ENCODE measurements at regions not wholly inside any gene's neighbourhood (a gene's known extent, or its start where the extent isn't known, plus 50 kb on each side); places are given as distances from the start of the nearest gene placed in this dataset.
"Not testable (repeated sequence)": the region's sequence is repeated elsewhere in the genome, so short reads cannot be mapped to it uniquely, and the experiment has no call there.

- not testable (repeated sequence) for DNase-seq; H3K4me3 ChIP-seq (ENCODE audit: low read length); H3K4me1 ChIP-seq (ENCODE audit: control insufficient read depth, insufficient read depth, low read length); H3K27me3 ChIP-seq (ENCODE audit: control insufficient read depth, insufficient read depth, low read length); H3K36me3 ChIP-seq (ENCODE audit: control insufficient read depth, insufficient read depth, low read length); H3K27ac ChIP-seq (ENCODE audit: low read length)
- H3K9me3 ChIP-seq (replicated peaks; ENCODE audit: control insufficient read depth, low read depth, low read length) = peaks cover 25% of the 10 kb centered on the region
- WGBS (ENCODE audit: insufficient coverage) = no CpG with 5 or more reads among the region's 5 CpGs
Observed at GRCh38 chr17:22129920-22130319, 437.6 kb downstream of the KCNJ18 start.

GRCh38 chr17:22131740-22132139 lies 439.4 kb downstream of the KCNJ18 start:
- no peaks in the 10 kb centered on the region for H3K4me1 ChIP-seq (ENCODE audit: control insufficient read depth, insufficient read depth, low read length)
- no peaks in the 10 kb centered on the region for H3K36me3 ChIP-seq (ENCODE audit: control insufficient read depth, insufficient read depth, low read length)
- H3K27me3 ChIP-seq (ENCODE audit: control insufficient read depth, insufficient read depth, low read length) = no peaks in the 10 kb centered on the region
- no CpG with 5 or more reads among the region's 1 CpG for WGBS (ENCODE audit: insufficient coverage)
- DNase-seq = no peak
- H3K4me3 ChIP-seq (ENCODE audit: low read length) = no peak overlapping the region
- H3K9me3 ChIP-seq (replicated peaks; ENCODE audit: control insufficient read depth, low read depth, low read length) = peaks cover 30% of the 10 kb centered on the region
- H3K27ac ChIP-seq (ENCODE audit: low read length) = no peak overlapping the region

- Histone ChIP-seq H3K27me3 (ENCODE audit: control insufficient read depth, insufficient read depth, low read length) (no peaks in the 10 kb centered on the region), H3K36me3 (ENCODE audit: control insufficient read depth, insufficient read depth, low read length) (no peaks in the 10 kb centered on the region), H3K4me1 (ENCODE audit: control insufficient read depth, insufficient read depth, low read length) (no peaks in the 10 kb centered on the region), H3K4me3 (ENCODE audit: low read length) (no peak overlapping the region), H3K9me3 (replicated peaks; ENCODE audit: control insufficient read depth, low read depth, low read length) (peaks cover 27% of the 10 kb centered on the region), H3K27ac (ENCODE audit: low read length) (no peak overlapping the region)
- WGBS (ENCODE audit: insufficient coverage) = no CpG with 5 or more reads among the region's 2 CpGs
- no peak for DNase-seq
Observed at GRCh38 chr17:22138861-22139469, 446.6 kb downstream of the KCNJ18 start.

GRCh38 chr17:22142091-22142490 lies 449.8 kb downstream of the KCNJ18 start:
- H3K27me3 ChIP-seq (ENCODE audit: control insufficient read depth, insufficient read depth, low read length) = no peaks in the 10 kb centered on the region
- no CpG with 5 or more reads among the region's 10 CpGs for WGBS (ENCODE audit: insufficient coverage)
- no peak for DNase-seq
- peaks cover 23% of the 10 kb centered on the region for H3K9me3 ChIP-seq (replicated peaks; ENCODE audit: control insufficient read depth, low read depth, low read length)
- no peak overlapping the region for H3K4me3 ChIP-seq (ENCODE audit: low read length)
- H3K4me1 ChIP-seq (ENCODE audit: control insufficient read depth, insufficient read depth, low read length) = no peaks in the 10 kb centered on the region
- H3K36me3 ChIP-seq (ENCODE audit: control insufficient read depth, insufficient read depth, low read length) = no peaks in the 10 kb centered on the region
- H3K27ac ChIP-seq (ENCODE audit: low read length) = no peak overlapping the region

- 73% methylated on average over 8 of the region's 13 CpGs for WGBS (ENCODE audit: insufficient coverage)
- Histone ChIP-seq H3K27ac (ENCODE audit: low read length) (no peak overlapping the region), H3K4me3 (ENCODE audit: low read length) (no peak overlapping the region), H3K9me3 (replicated peaks; ENCODE audit: control insufficient read depth, low read depth, low read length) (peaks cover 14% of the 10 kb centered on the region), H3K4me1 (ENCODE audit: control insufficient read depth, insufficient read depth, low read length) (no peaks in the 10 kb centered on the region), H3K27me3 (ENCODE audit: control insufficient read depth, insufficient read depth, low read length) (no peaks in the 10 kb centered on the region), H3K36me3 (ENCODE audit: control insufficient read depth, insufficient read depth, low read length) (no peaks in the 10 kb centered on the region)
- DNase-seq = no peak
Observed at GRCh38 chr17:22145605-22146178, 453.4 kb downstream of the KCNJ18 start.

- Histone ChIP-seq H3K27ac (ENCODE audit: low read length) (no peak overlapping the region), H3K36me3 (ENCODE audit: control insufficient read depth, insufficient read depth, low read length) (no peaks in the 10 kb centered on the region), H3K4me3 (ENCODE audit: low read length) (no peak overlapping the region), H3K27me3 (ENCODE audit: control insufficient read depth, insufficient read depth, low read length) (no peaks in the 10 kb centered on the region), H3K9me3 (replicated peaks; ENCODE audit: control insufficient read depth, low read depth, low read length) (peaks cover 3% of the 10 kb centered on the region), H3K4me1 (ENCODE audit: control insufficient read depth, insufficient read depth, low read length) (no peaks in the 10 kb centered on the region)
- no peak for DNase-seq
- 40% methylated on average over 1 of the region's 1 CpG for WGBS (ENCODE audit: insufficient coverage)
Observed at GRCh38 chr17:22158364-22158763, 466.0 kb downstream of the KCNJ18 start.

- no peaks in the 10 kb centered on the region for H3K4me1 ChIP-seq (ENCODE audit: control insufficient read depth, insufficient read depth, low read length)
- peaks cover 5% of the 10 kb centered on the region for H3K9me3 ChIP-seq (replicated peaks; ENCODE audit: control insufficient read depth, low read depth, low read length)
- no peaks in the 10 kb centered on the region for H3K27me3 ChIP-seq (ENCODE audit: control insufficient read depth, insufficient read depth, low read length)
- no CpG with 5 or more reads among the region's 7 CpGs for WGBS (ENCODE audit: insufficient coverage)
- no peak for DNase-seq
- no peaks in the 10 kb centered on the region for H3K36me3 ChIP-seq (ENCODE audit: control insufficient read depth, insufficient read depth, low read length)
- H3K4me3 ChIP-seq (ENCODE audit: low read length) = no peak overlapping the region
- H3K27ac ChIP-seq (ENCODE audit: low read length) = no peak overlapping the region
Observed at GRCh38 chr17:22161376-22161775, 469.1 kb downstream of the KCNJ18 start.

GRCh38 chr17:22171631-22172030 lies 479.3 kb downstream of the KCNJ18 start:
- Histone ChIP-seq H3K36me3 (ENCODE audit: control insufficient read depth, insufficient read depth, low read length) (no peaks in the 10 kb centered on the region), H3K9me3 (replicated peaks; ENCODE audit: control insufficient read depth, low read depth, low read length) (peaks cover 16% of the 10 kb centered on the region), H3K27me3 (ENCODE audit: control insufficient read depth, insufficient read depth, low read length) (no peaks in the 10 kb centered on the region), H3K4me1 (ENCODE audit: control insufficient read depth, insufficient read depth, low read length) (no peaks in the 10 kb centered on the region), H3K27ac (ENCODE audit: low read length) (no peak overlapping the region), H3K4me3 (ENCODE audit: low read length) (no peak overlapping the region)
- no peak for DNase-seq
- 66% methylated on average over 3 of the region's 7 CpGs for WGBS (ENCODE audit: insufficient coverage)

GRCh38 chr17:22193113-22193512 lies 500.8 kb downstream of the KCNJ18 start:
- WGBS (ENCODE audit: insufficient coverage) = no CpG with 5 or more reads among the region's 2 CpGs
- DNase-seq = no peak
- no peak overlapping the region for H3K27ac ChIP-seq (ENCODE audit: low read length)
- peaks cover 14% of the 10 kb centered on the region for H3K9me3 ChIP-seq (replicated peaks; ENCODE audit: control insufficient read depth, low read depth, low read length)
- H3K36me3 ChIP-seq (ENCODE audit: control insufficient read depth, insufficient read depth, low read length) = no peaks in the 10 kb centered on the region
- no peak overlapping the region for H3K4me3 ChIP-seq (ENCODE audit: low read length)
- H3K4me1 ChIP-seq (ENCODE audit: control insufficient read depth, insufficient read depth, low read length) = no peaks in the 10 kb centered on the region
- no peaks in the 10 kb centered on the region for H3K27me3 ChIP-seq (ENCODE audit: control insufficient read depth, insufficient read depth, low read length)

GRCh38 chr17:22200187-22200586 lies 507.9 kb downstream of the KCNJ18 start:
- DNase-seq; H3K36me3 ChIP-seq (ENCODE audit: control insufficient read depth, insufficient read depth, low read length): not testable (repeated sequence)
- whole genome bisulfite sequencing (ENCODE audit: insufficient coverage) = no CpG with 5 or more reads among the region's 2 CpGs

GRCh38 chr17:22202702-22203101 lies 510.4 kb downstream of the KCNJ18 start:
- Histone ChIP-seq H3K9me3 (replicated peaks; ENCODE audit: control insufficient read depth, low read depth, low read length) (peaks cover 40% of the 10 kb centered on the region), H3K4me1 (ENCODE audit: control insufficient read depth, insufficient read depth, low read length) (no peaks in the 10 kb centered on the region), H3K27ac (ENCODE audit: low read length) (no peak overlapping the region), H3K4me3 (ENCODE audit: low read length) (no peak overlapping the region), H3K27me3 (ENCODE audit: control insufficient read depth, insufficient read depth, low read length) (no peaks in the 10 kb centered on the region), H3K36me3 (ENCODE audit: control insufficient read depth, insufficient read depth, low read length) (no peaks in the 10 kb centered on the region)
- WGBS (ENCODE audit: insufficient coverage) = 95% methylated on average over 7 of the region's 20 CpGs
- no peak for DNase-seq

More at GRCh38 chr17:22200187-22200586, 507.9 kb downstream of the KCNJ18 start:
- not testable (repeated sequence) for H3K27ac ChIP-seq (ENCODE audit: low read length); H3K27me3 ChIP-seq (ENCODE audit: control insufficient read depth, insufficient read depth, low read length); H3K4me1 ChIP-seq (ENCODE audit: control insufficient read depth, insufficient read depth, low read length); H3K4me3 ChIP-seq (ENCODE audit: low read length)
- H3K9me3 ChIP-seq (replicated peaks; ENCODE audit: control insufficient read depth, low read depth, low read length) = peaks cover 25% of the 10 kb centered on the region

All from muscle of leg (tissue), 3 donors.